DND-41 (cell line): ENCODE measurements at regions not wholly inside any gene's neighbourhood (a gene's known extent, or its start where the extent isn't known, plus 50 kb on each side); places are given as distances from the start of the nearest gene placed in this dataset.

Experiments used
- CTCF ChIP-seq: IDR thresholded peaks from 2 replicates; pipeline ENCODE4 v1.5.1; 2012; ENCODE audit warnings: borderline replicate concordance, low read length, moderate library complexity, mild to moderate bottlenecking; ENCODE audit not compliant: poor library complexity, severe bottlenecking; ENCODE audit errors: extremely low read depth
- EZH2 ChIP-seq: IDR thresholded peaks from 3 replicates; pipeline ENCODE4 v1.6.1; 2012; ENCODE audit warnings: borderline replicate concordance, low read depth, mild to moderate bottlenecking, moderate library complexity, low read length, inconsistent platforms; ENCODE audit not compliant: severe bottlenecking

GRCh38 chr11:79942090-79942489, 501.3 kb upstream of the TENM4 start:
- TF ChIP-seq CTCF = no peak
- no peak for TF ChIP-seq EZH2
